ENCODE measurements at regions not wholly inside any gene's neighbourhood (a gene's known extent, or its start where the extent isn't known, plus 50 kb on each side); places are given as distances from the start of the nearest gene placed in this dataset.

- no peak overlapping the region for H3K27ac ChIP-seq (replicated peaks)
- no peak overlapping the region for H3K4me3 ChIP-seq (replicated peaks; ENCODE audit: insufficient read depth, low read length)
- no peak for DNase-seq (ENCODE audit: low read depth in 1 of 2, low spot score in 1 of 2)
- TF ChIP-seq GABPA (IDR thresholded peaks at IDR 0.05; ENCODE audit: low read depth) (no peak), SPI1 (IDR thresholded peaks at IDR 0.05; ENCODE audit: borderline replicate concordance, low read depth) (no peak)
- TF ChIP-seq, protein P1, sequence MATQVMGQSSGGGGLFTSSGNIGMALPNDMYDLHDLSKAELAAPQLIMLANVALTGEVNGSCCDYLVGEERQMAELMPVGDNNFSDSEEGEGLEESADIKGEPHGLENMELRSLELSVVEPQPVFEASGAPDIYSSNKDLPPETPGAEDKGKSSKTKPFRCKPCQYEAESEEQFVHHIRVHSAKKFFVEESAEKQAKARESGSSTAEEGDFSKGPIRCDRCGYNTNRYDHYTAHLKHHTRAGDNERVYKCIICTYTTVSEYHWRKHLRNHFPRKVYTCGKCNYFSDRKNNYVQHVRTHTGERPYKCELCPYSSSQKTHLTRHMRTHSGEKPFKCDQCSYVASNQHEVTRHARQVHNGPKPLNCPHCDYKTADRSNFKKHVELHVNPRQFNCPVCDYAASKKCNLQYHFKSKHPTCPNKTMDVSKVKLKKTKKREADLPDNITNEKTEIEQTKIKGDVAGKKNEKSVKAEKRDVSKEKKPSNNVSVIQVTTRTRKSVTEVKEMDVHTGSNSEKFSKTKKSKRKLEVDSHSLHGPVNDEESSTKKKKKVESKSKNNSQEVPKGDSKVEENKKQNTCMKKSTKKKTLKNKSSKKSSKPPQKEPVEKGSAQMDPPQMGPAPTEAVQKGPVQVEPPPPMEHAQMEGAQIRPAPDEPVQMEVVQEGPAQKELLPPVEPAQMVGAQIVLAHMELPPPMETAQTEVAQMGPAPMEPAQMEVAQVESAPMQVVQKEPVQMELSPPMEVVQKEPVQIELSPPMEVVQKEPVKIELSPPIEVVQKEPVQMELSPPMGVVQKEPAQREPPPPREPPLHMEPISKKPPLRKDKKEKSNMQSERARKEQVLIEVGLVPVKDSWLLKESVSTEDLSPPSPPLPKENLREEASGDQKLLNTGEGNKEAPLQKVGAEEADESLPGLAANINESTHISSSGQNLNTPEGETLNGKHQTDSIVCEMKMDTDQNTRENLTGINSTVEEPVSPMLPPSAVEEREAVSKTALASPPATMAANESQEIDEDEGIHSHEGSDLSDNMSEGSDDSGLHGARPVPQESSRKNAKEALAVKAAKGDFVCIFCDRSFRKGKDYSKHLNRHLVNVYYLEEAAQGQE (IDR thresholded peaks at IDR 0.05; ENCODE audit: insufficient replicate concordance, low read depth): peak; percentile 73
- H3K27me3 ChIP-seq (ENCODE audit: insufficient read depth, poor library complexity, severe bottlenecking): peaks cover 2% of the 10 kb centered on the region
Measured at GRCh38 chr15:99485992-99486370, 79.8 kb upstream of the MEF2A start.

GRCh38 chr15:99486371-99487336 lies 79.1 kb upstream of the MEF2A start:
- H3K4me3 ChIP-seq (replicated peaks; ENCODE audit: insufficient read depth, low read length): no peak overlapping the region
- DNase-seq (ENCODE audit: low read depth in 1 of 2, low spot score in 1 of 2): no peak
- no peak for TF ChIP-seq POLR2AphosphoS5 (IDR thresholded peaks at IDR 0.05; ENCODE audit: low read depth)
- TF ChIP-seq, protein P1 (IDR thresholded peaks at IDR 0.05; ENCODE audit: insufficient replicate concordance, low read depth): no peak
- TF ChIP-seq GABPA (IDR thresholded peaks at IDR 0.05; ENCODE audit: low read depth): no peak
- no peak for TF ChIP-seq CTCF (IDR thresholded peaks at IDR 0.05; ENCODE audit: insufficient read depth, low read length)
- TF ChIP-seq SPI1 (IDR thresholded peaks at IDR 0.05; ENCODE audit: borderline replicate concordance, low read depth): no peak
- no peak overlapping the region for H3K27ac ChIP-seq (replicated peaks)
- peaks cover 2% of the 10 kb centered on the region for H3K27me3 ChIP-seq (ENCODE audit: insufficient read depth, poor library complexity, severe bottlenecking)

GRCh38 chr15:99487337-99487730 lies 78.5 kb upstream of the MEF2A start:
- H3K27me3 ChIP-seq (ENCODE audit: insufficient read depth, poor library complexity, severe bottlenecking): peaks cover 2% of the 10 kb centered on the region
- TF ChIP-seq SPI1 (IDR thresholded peaks at IDR 0.05; ENCODE audit: borderline replicate concordance, low read depth) (no peak), CTCF (IDR thresholded peaks at IDR 0.05; ENCODE audit: insufficient read depth, low read length) (no peak), POLR2AphosphoS5 (IDR thresholded peaks at IDR 0.05; ENCODE audit: low read depth) (no peak), GABPA (IDR thresholded peaks at IDR 0.05; ENCODE audit: low read depth) (no peak)
- TF ChIP-seq, protein P1 (IDR thresholded peaks at IDR 0.05; ENCODE audit: insufficient replicate concordance, low read depth): no peak
- no peak overlapping the region for H3K4me3 ChIP-seq (replicated peaks; ENCODE audit: insufficient read depth, low read length)
- no peak for DNase-seq (ENCODE audit: low read depth in 1 of 2, low spot score in 1 of 2)
- H3K27ac ChIP-seq (replicated peaks): no peak overlapping the region

All from HL-60 (cell line).